NCI-H2171 (cell line): ENCODE measurements at regions not wholly inside any gene's neighbourhood (a gene's known extent, or its start where the extent isn't known, plus 50 kb on each side); places are given as distances from the start of the nearest gene placed in this dataset.
A peak's percentile ranks its signal among the peaks of the same experiment; 100 is the strongest.
"Not testable (repeated sequence)": the region's sequence is repeated elsewhere in the genome, so short reads cannot be mapped to it uniquely, and the experiment has no call there.

ENCODE experiments used
- DNase-seq: peaks from one replicate; lab custom pipeline; 2025; lab: John Stamatoyannopoulos, UW

DNA sequence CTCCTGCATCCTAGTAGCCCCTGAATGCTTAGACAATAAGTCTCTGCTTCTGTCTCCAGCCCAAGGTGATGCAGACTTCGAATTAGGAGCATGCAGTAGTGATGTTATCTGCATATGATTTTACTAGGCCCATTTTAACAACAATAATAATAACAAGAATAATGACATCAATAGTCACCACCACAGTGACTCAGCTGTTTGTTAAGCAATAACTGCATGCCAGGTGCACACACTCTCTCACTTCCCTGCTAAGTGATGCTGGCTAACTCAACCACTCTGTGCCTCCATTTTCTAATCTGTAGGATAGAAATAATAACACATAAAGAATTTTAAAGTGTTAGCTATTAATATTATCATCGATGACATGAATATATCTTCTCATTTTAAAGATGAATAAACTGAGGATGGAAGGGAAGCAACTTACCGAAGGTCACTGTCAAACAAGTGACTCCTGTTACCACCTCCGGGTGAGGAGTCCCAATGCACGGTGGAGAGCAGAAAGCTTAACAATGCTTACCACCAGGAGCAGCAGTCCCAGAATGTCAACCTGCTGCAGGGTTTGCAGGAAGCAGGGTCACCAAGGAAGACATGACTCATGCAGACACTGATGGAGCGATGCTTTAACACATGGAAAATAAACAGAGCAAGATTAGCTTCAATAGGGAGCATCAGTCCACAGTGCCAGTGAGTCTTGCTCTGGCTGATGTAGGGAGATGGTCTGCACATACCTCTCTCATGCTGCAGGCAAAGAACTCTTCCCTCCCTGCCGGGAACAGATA is 290.2 kb downstream of the SPATA17 start:
- DNase-seq = no peak

DNA sequence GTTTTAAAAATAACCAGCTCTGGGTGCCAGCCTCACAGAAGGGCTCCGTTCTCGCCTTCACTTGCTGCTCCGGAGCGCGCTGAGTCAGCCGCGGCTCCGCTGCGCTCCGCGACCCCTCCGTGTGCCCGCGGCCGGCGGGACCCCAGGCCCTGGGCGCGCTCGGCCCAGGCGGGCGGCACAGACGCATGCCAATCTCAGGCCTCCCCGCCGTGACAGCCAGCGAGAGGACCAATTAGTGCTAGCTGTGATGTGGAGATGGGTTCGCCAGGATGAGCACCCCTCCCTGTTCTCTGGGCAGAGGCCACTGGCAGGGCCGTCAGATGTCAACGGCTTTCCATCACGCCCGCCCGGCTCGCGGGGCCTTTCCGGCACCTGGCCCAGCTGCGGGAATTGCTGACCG is 293.8 kb downstream of the SPATA17 start:
- no peak for DNase-seq

DNA sequence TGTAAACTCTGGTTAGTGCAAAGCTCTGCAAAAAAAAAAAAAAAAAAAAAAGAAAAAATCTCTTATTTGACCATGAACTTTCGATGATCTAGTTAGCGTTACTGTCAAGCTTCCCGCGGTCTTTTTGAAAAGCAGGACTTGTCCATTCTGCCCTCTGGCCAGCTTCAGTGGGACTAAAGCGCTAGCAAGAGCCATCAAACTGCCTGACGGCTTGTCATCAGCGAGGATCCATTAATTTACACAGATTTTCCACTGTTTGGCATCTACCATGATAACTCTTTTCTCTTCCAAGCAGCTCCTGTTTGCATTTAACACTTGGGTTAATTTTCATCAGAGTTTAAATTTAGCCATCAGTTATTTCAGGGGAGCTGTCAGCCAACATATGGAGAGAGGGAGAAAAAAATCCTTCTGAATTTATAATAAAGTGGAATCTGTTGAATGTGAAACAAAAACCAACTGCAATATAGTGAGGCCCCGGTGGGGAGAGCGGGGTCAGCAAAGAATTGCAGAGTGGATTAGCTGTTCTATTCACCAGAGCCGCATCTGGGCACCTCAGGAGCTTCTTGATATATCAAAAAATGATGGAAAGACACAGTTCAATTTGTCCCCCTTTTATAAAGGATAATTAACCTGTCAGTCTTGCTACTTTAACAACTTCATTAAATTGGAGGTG is 298.2 kb downstream of the SPATA17 start:
- peak; percentile 83 for DNase-seq

DNA sequence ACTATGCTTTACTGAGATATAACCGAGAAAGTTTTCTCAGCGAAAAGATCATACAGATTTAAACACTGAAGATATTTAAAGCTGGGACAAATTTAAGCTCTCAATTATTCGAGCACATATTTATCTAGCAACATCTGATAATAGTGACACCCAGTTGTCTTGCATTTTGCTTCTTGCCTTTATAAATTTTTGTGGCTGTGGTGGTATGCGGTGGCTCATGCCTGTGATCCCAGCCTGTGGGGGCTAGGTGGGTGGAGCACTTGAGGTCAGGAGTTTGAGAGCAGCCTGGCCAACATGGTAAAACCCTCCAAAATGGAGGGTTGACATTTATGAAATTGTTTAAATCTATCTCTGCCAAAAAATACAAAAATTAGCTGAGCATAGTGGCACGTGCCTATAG is 312.2 kb downstream of the SPATA17 start:
- DNase-seq = no peak

GRCh38 chr1:217944550-217944949 is 313.4 kb downstream of the SPATA17 start:
- DNase-seq = no peak

GRCh38 chr1:217946511-217946910 is 315.4 kb downstream of the SPATA17 start:
- no peak for DNase-seq

DNA sequence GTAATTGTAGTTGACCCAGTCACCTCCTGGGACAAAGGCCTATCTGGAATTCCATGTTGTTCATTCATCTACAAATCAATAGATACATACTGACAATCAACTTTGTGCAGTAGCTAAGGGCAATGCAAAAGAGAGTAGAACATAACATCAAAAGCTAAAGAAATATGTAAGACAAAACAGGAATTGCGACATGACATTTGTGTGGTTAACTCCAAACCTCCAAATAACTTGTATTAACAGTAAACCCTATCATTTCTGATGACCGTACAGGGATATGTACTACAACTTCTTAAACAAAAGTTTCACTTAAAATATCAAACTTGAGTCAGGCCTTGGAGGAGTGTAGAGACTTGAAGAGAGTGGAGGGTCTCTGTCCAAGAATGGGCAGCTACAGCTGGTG is 317.6 kb downstream of the SPATA17 start:
- no peak for DNase-seq

GRCh38 chr1:217953330-217953729 is 322.2 kb downstream of the SPATA17 start:
- no peak for DNase-seq

- DNase-seq = no peak
These were observed 322.8 kb downstream of the SPATA17 start for GRCh38 chr1:217953922-217954321.

DNA sequence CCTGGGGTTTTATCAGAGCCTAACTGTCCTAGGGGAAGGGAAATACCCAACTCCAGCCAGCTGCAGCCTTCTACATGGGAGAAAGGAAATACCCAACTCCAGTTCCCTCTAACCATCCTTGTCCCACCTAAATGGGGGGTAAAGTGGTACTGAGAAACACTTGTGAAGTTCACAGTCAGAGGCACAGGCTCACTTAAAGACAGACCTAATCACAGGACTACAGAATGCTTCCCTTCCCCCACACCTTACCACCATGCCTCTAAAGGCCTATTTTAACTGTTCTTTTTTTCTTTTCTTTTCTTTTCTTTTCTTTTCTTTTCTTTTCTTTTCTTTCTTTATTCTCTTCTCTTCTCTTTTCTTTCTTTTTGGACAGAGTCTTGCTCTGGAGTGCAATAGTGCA is 324.6 kb downstream of the SPATA17 start:
- DNase-seq = no peak

GRCh38 chr1:217965156-217965786 is 319.8 kb upstream of the RRP15 start:
- DNase-seq = no peak

- no peak for DNase-seq
These were observed 317.0 kb upstream of the RRP15 start for GRCh38 chr1:217968085-217968484.

DNA sequence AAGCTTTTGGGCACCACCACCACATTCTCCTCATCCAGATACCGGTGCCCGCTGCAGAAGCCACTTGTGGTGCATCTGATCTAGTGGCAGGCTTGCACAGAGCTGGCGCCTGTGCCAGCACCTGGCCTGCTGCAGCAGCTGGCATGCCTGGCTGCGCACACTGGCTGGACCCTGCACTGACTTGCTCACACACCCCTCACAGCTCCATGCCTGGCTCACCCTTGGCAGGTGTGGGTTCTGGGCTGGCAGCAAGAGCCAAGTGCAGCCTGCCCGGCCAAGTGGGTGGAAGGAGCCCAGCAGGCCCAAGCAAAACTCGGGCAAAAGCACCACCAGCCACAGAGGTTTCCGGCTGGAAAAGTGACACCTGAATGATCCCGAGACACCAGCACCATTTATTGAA is 315.7 kb upstream of the RRP15 start:
- DNase-seq = no peak

DNA sequence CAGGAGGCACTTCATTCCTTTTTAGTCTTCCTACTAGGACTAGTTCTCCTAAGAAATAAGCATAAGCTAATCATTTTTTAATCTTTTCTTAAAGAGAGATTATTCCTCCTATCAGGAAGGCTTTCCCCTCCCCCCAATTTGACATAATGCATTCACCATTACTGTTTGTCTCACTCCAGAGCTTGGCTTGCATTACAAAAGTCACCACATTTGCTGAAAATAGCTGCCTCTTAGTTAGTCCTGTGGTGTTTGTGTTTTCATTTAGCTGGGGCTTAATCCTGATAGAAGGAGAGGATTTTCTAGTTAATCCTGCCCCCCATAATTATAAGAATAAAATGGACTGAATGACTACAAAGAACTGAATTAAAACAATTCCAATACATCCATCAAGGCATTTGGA is 307.1 kb upstream of the RRP15 start:
- no peak for DNase-seq

DNA sequence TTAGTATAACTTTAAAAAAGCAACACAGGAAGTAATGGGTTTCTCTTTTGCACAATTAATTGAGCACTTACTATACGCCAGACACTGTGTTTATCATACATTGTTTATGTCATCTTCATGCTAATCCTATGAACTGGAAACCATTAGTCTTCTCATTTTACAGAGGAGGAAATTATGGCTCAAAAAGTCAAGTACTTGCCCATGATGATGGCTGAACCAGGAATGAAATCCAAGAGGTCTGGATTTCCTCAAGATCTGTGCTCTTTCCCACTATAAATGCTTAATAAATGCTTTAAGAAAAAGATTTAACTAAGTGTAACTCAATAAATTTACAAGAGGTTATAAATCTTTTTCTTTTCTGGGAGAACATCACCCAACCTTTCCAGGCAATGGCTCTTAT is 303.7 kb upstream of the RRP15 start:
- DNase-seq = no peak

- peak; percentile 76 for DNase-seq
These were observed 302.6 kb upstream of the RRP15 start for GRCh38 chr1:217982331-217983050.

DNA sequence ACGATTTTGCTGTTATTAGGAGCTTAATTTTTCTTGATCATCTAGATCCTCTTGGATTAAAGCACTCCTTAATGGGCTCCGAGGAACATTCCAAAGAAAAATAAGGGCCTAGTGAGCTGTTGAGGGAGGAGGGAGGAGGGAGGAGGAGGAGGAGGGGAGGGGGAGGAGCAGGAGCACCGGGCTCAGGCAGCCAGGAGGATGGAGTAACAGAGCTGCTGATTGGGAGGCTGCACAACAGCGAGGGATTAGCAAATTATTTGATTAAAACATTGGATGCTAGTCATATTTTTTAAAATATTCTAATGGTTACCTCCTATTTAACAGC is 302.1 kb upstream of the RRP15 start:
- peak; percentile 72 for DNase-seq

- no peak for DNase-seq
These were observed 299.5 kb upstream of the RRP15 start for GRCh38 chr1:217985641-217986040.

GRCh38 chr1:217989510-217989909 is 295.6 kb upstream of the RRP15 start:
- DNase-seq = no peak

DNA sequence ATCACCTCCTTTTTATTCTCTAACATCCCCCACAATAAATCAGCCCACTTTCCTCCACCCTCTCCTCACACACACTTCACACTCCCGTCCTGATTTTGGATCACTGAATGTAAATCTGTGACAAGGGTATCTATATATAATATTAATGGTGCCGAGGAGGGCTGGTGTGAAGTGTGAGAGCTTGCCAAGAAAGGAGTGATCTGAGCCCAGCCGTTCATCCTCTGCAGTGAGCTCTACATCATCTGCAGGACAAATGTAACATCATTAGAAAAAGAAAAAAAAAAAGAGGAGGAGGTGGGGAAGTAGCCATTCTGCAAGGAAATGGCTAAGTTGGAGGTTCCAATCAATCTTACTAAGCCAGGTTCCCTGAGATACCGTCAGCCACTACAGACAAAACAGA is 291.7 kb upstream of the RRP15 start:
- DNase-seq = no peak

GRCh38 chr1:218008296-218008695 is 276.8 kb upstream of the RRP15 start:
- not testable (repeated sequence) for DNase-seq

DNA sequence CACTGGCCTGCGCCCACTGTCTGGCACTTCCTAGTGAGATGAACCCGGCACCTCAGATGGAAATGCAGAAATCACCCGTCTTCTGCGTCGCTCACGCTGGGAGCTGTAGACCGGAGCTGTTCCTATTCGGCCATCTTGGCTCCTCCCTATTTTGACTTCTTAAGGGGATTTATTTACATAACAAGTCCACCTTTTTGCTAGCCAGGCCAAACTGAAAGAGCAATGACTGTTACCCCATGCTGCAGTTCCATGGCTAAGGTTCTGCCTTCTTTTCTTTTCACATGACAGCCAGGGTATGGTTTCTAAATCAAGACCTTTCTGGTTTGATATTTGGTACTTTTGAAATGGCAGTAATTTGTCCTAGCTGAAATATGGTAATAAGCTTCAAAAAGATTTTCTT is 270.0 kb upstream of the RRP15 start:
- DNase-seq = not testable (repeated sequence)

- no peak for DNase-seq
These were observed 260.8 kb upstream of the RRP15 start for GRCh38 chr1:218024211-218024720.
